ENCODE measurements at regions not wholly inside any gene's neighbourhood (a gene's known extent, or its start where the extent isn't known, plus 50 kb on each side); places are given as distances from the start of the nearest gene placed in this dataset.

- Mint-ChIP-seq H3K9me3 (ENCODE audit: insufficient read depth) (no peaks in the 10 kb centered on the region), H3K4me1 (peaks cover 49% of the 10 kb centered on the region), H3K4me3 (no peak overlapping the region), H3K27me3 (no peaks in the 10 kb centered on the region), H3K27ac (no peak overlapping the region)
- Histone ChIP-seq H3K79me2 (ENCODE audit: control insufficient read depth, insufficient read depth, low read length) (no peaks in the 10 kb centered on the region), H2AFZ (ENCODE audit: insufficient read depth, low read depth, low read length, poor library complexity, severe bottlenecking) (no peak overlapping the region), H3K36me3 (replicated peaks in 1 of 2; ENCODE audit: control extremely low read depth in 1 of 2, control insufficient read depth in 1 of 2, extremely low read depth in 1 of 2, insufficient read depth in 2 of 2, low read length in 1 of 2) (no peaks in the 10 kb centered on the region), H3K4me2 (replicated peaks; ENCODE audit: low read depth, low read length, poor library complexity, severe bottlenecking) (no peak overlapping the region), H3K27me3 (replicated peaks in 1 of 4; ENCODE audit: control extremely low read depth in 1 of 4, control insufficient read depth in 3 of 4, insufficient read depth in 4 of 4, low read length in 3 of 4) (peaks cover 0 to 13% (median 0%) of the 10 kb centered on the region in 4 experiments), H3K4me1 (ENCODE audit: control insufficient read depth in 2 of 2, insufficient read depth in 2 of 2, low read length in 2 of 2) (peaks cover 22 to 25% of the 10 kb centered on the region in 2 donors), H3K4me3 (ENCODE audit: control extremely low read depth in 1 of 5, extremely low read depth in 1 of 5, insufficient read depth in 1 of 5, low read depth in 2 of 5, low read length in 4 of 5) (no peak overlapping the region), H3K9ac (ENCODE audit: low read length) (no peak overlapping the region), H3K27ac (ENCODE audit: low read length in 2 of 2) (no peak overlapping the region), H3K9me3 (ENCODE audit: control extremely low read depth in 1 of 3, control insufficient read depth in 2 of 3, insufficient read depth in 1 of 3, low read length in 2 of 3) (peaks cover 0 to 3% (median 0%) of the 10 kb centered on the region in 3 donors), H4K20me1 (ENCODE audit: control insufficient read depth, insufficient read depth, low read length, poor library complexity, severe bottlenecking) (no peaks in the 10 kb centered on the region)
- 100% methylated on average over 1 of the region's 6 CpGs for WGBS (ENCODE audit: insufficient coverage)
- ChIA-PET CTCF (interaction anchor here (1.4 kb wide), 1 partner anchor 17 kb away, joined by 4 read pairs; no protein-coding TSS in a partner anchor), POLR2A (no interaction called here)
- no peak for ATAC-seq (ENCODE audit: low read depth)
- no peak for TF ChIP-seq CTCF (IDR thresholded peaks at IDR 0.05)
- TF ChIP-seq EZH2 (IDR thresholded peaks at IDR 0.05; ENCODE audit: borderline replicate concordance, insufficient read depth, low read depth, low read length, poor library complexity, severe bottlenecking) = no peak
- no peak for DNase-seq
- intact Hi-C loops (cut with micrococcal nuclease) = no loop called here
Measured at GRCh38 chr7:16934722-16935340, 53.0 kb upstream of the AGR3 start.

- no peaks in the 10 kb centered on the region for H3K27me3 Mint-ChIP-seq
- CTCF ChIA-PET = interaction anchor here (1.0 to 1.5 kb wide), 3 partner anchors 14 to 134 kb away, joined by 3 to 4 read pairs (median 4); no protein-coding TSS in a partner anchor
Measured at GRCh38 chr7:16935341-16935735, 53.6 kb upstream of the AGR3 start.

More at GRCh38 chr7:16935341-16935735, 53.6 kb upstream of the AGR3 start:
- Histone ChIP-seq H3K4me1 (ENCODE audit: control insufficient read depth in 2 of 2, insufficient read depth in 2 of 2, low read length in 2 of 2) (peaks cover 18 to 20% of the 10 kb centered on the region in 2 donors), H3K27ac (ENCODE audit: low read length in 2 of 2) (no peak overlapping the region), H3K36me3 (replicated peaks in 1 of 2; ENCODE audit: control extremely low read depth in 1 of 2, control insufficient read depth in 1 of 2, extremely low read depth in 1 of 2, insufficient read depth in 2 of 2, low read length in 1 of 2) (no peaks in the 10 kb centered on the region), H3K4me3 (ENCODE audit: control extremely low read depth in 1 of 5, extremely low read depth in 1 of 5, insufficient read depth in 1 of 5, low read depth in 2 of 5, low read length in 4 of 5) (no peak overlapping the region), H3K27me3 (replicated peaks in 1 of 4; ENCODE audit: control extremely low read depth in 1 of 4, control insufficient read depth in 3 of 4, insufficient read depth in 4 of 4, low read length in 3 of 4) (peaks cover 0 to 13% (median 0%) of the 10 kb centered on the region in 4 experiments), H3K9me3 (ENCODE audit: control extremely low read depth in 1 of 3, control insufficient read depth in 2 of 3, insufficient read depth in 1 of 3, low read length in 2 of 3) (peaks cover 0 to 3% (median 0%) of the 10 kb centered on the region in 3 donors), H3K9ac (ENCODE audit: low read length) (no peak overlapping the region), H2AFZ (ENCODE audit: insufficient read depth, low read depth, low read length, poor library complexity, severe bottlenecking) (no peak overlapping the region), H3K79me2 (ENCODE audit: control insufficient read depth, insufficient read depth, low read length) (no peaks in the 10 kb centered on the region), H3K4me2 (replicated peaks; ENCODE audit: low read depth, low read length, poor library complexity, severe bottlenecking) (no peak overlapping the region), H4K20me1 (ENCODE audit: control insufficient read depth, insufficient read depth, low read length, poor library complexity, severe bottlenecking) (no peaks in the 10 kb centered on the region)
- Mint-ChIP-seq H3K4me1 (peaks cover 44% of the 10 kb centered on the region), H3K9me3 (ENCODE audit: insufficient read depth) (no peaks in the 10 kb centered on the region), H3K4me3 (no peak overlapping the region), H3K27ac (no peak overlapping the region)
- intact Hi-C loops (cut with micrococcal nuclease) = no loop called here
- ATAC-seq (ENCODE audit: low read depth) (no peak), DNase-seq (no peak)
- TF ChIP-seq CTCF (IDR thresholded peaks at IDR 0.05) (no peak), EZH2 (IDR thresholded peaks at IDR 0.05; ENCODE audit: borderline replicate concordance, insufficient read depth, low read depth, low read length, poor library complexity, severe bottlenecking) (no peak)
- no CpG with 5 or more reads among the region's 1 CpG for WGBS (ENCODE audit: insufficient coverage)
- POLR2A ChIA-PET = no interaction called here

Data from B cell (primary cell).